Endothelial cell of umbilical vein (primary cell): ENCODE measurements at regions not wholly inside any gene's neighbourhood (a gene's known extent, or its start where the extent isn't known, plus 50 kb on each side); places are given as distances from the start of the nearest gene placed in this dataset.

Source experiments
- BruUV-seq: library from RNA; stranded (reverse); fragments of 400-500 nt; replicated peaks from 2 replicates; lab custom pipeline; 2021; lab: Mats Ljungman, UMichigan
- CTCF ChIA-PET: fragments of 300-600, 350-600 bp; sonication (Branson Sonifier 250); formaldehyde crosslinking; loops from one replicate; lab custom pipeline; 2021; ENCODE audit warnings: antibody characterized with exemption, inconsistent platforms; lab: Charles Lee
- POLR2A ChIA-PET: fragments of 300-600, 350-600 bp; sonication (Branson Sonifier 250); formaldehyde crosslinking; loops from one replicate; lab custom pipeline; 2021; ENCODE audit warnings: antibody characterized with exemption, inconsistent platforms; lab: Charles Lee
- DNase-seq: peaks from one replicate; pipeline ENCODE4 v3.0.0-alpha.2; 2011; ENCODE audit warnings: low read depth, low spot score
- FAIRE-seq: peaks from 2 replicates; lab custom pipeline; 2011; peaks lifted over from hg19 to GRCh38; lab: Jason Lieb, UNC
- H2AFZ ChIP-seq: 2 replicates; pipeline ENCODE4 v1.6.0; 2012; ENCODE audit warnings: low read depth, low read length, control low read depth, inconsistent platforms
- H3K27ac ChIP-seq: 2 replicates; pipeline ENCODE4 v1.5.1; 2011; ENCODE audit warnings: low read depth, mild to moderate bottlenecking, control low read depth, low read length, moderate library complexity; ENCODE audit not compliant: insufficient read depth
- H3K27me3 ChIP-seq, 2 experiments: 2 replicates each; pipeline versions ENCODE4 v1.6.0 to v1.6.1; 2011; ENCODE audit warnings: low read length in 2 of 2, mixed read lengths in 1 of 2; ENCODE audit not compliant: control insufficient read depth in 2 of 2, insufficient read depth in 2 of 2
- H3K36me3 ChIP-seq, 2 experiments: 2 replicates in 1 of 2; 3 replicates in 1 of 2; pipeline ENCODE4 v1.5.1; 2011; ENCODE audit warnings: low read length in 2 of 2, mild to moderate bottlenecking in 1 of 2, moderate library complexity in 1 of 2; ENCODE audit not compliant: control insufficient read depth in 2 of 2, insufficient read depth in 2 of 2; ENCODE audit errors: extremely low read depth in 1 of 2
- H3K4me1 ChIP-seq: 3 replicates; pipeline ENCODE4 v1.5.1; 2011; ENCODE audit warnings: mild to moderate bottlenecking, low read length; ENCODE audit not compliant: control insufficient read depth, insufficient read depth; ENCODE audit errors: extremely low read depth
- H3K4me2 ChIP-seq: 2 replicates; pipeline ENCODE4 v1.6.1; 2011; ENCODE audit warnings: low read length, control low read depth, mixed read lengths; ENCODE audit not compliant: insufficient read depth
- H3K4me3 ChIP-seq, 3 experiments: fragments of 200-600 bp in 1 of 3; sonication (generic), shearing (Covaris generic) in 1 of 3; replicated peaks in 1 of 3; 2 replicates each; pipeline ENCODE4 v1.5.1; 2011 to 2016; ENCODE audit warnings: control low read depth in 3 of 3, low read length in 3 of 3, mild to moderate bottlenecking in 2 of 3, inconsistent platforms in 1 of 3, low read depth in 1 of 3, moderate library complexity in 1 of 3; ENCODE audit not compliant: insufficient read depth in 1 of 3
- H3K79me2 ChIP-seq: 2 replicates; pipeline ENCODE4 v1.6.0; 2012; ENCODE audit warnings: low read length, inconsistent platforms; ENCODE audit not compliant: control insufficient read depth, insufficient read depth
- H3K9ac ChIP-seq: replicated peaks from 2 replicates; pipeline ENCODE3; 2011; ENCODE audit warnings: low read length, control low read depth; ENCODE audit not compliant: insufficient read depth; ENCODE audit errors: extremely low read depth
- H3K9me1 ChIP-seq: replicated peaks from 3 replicates; pipeline ENCODE4 v1.6.0; 2011; ENCODE audit warnings: mild to moderate bottlenecking, low read length; ENCODE audit not compliant: control insufficient read depth, insufficient read depth; ENCODE audit errors: extremely low read depth
- H3K9me3 ChIP-seq: replicated peaks from 2 replicates; pipeline ENCODE4 v1.5.1; 2012; ENCODE audit warnings: low read length, inconsistent platforms; ENCODE audit not compliant: control insufficient read depth, insufficient read depth
- H4K20me1 ChIP-seq: replicated peaks from 2 replicates; pipeline ENCODE3; 2011; ENCODE audit warnings: mild to moderate bottlenecking, low read length; ENCODE audit not compliant: control insufficient read depth, insufficient read depth; ENCODE audit errors: extremely low read depth
- CTCF ChIP-seq, 2 donors: IDR thresholded peaks; 1 replicate in 1 of 2; 2 replicates in 1 of 2; pipeline ENCODE4 v1.5.1; 2011; ENCODE audit warnings: low read length in 2 of 2, mild to moderate bottlenecking in 2 of 2, moderate library complexity in 2 of 2, control low read depth in 1 of 2, inconsistent platforms in 1 of 2, low read depth in 1 of 2; ENCODE audit not compliant: insufficient read depth in 1 of 2; ENCODE audit errors: extremely low read depth in 1 of 2
- EZH2 ChIP-seq: IDR thresholded peaks from 2 replicates; pipeline ENCODE4 v1.6.1; 2012; ENCODE audit warnings: borderline replicate concordance, low read depth, mild to moderate bottlenecking, moderate library complexity, low read length, inconsistent platforms; ENCODE audit not compliant: severe bottlenecking
- FOS ChIP-seq: IDR thresholded peaks from 2 replicates; pipeline ENCODE4 v1.6.1; 2011; ENCODE audit warnings: mild to moderate bottlenecking, low read length, moderate library complexity, borderline replicate concordance; ENCODE audit not compliant: insufficient read depth
- JUN ChIP-seq: IDR thresholded peaks from 2 replicates; pipeline ENCODE4 v1.6.1; 2011; ENCODE audit warnings: borderline replicate concordance, low read depth; ENCODE audit not compliant: insufficient read length, insufficient read depth
- MAX ChIP-seq: IDR thresholded peaks from 2 replicates; pipeline ENCODE4 v1.6.1; 2011; ENCODE audit not compliant: insufficient read depth, insufficient read length
- MYC ChIP-seq: IDR thresholded peaks from one replicate; pipeline ENCODE4 v1.6.1; 2011; ENCODE audit warnings: mild to moderate bottlenecking, low read depth, low read length
- POLR2A ChIP-seq: IDR thresholded peaks from 2 replicates; pipeline ENCODE4 v1.6.1; 2012; ENCODE audit warnings: low read depth, mild to moderate bottlenecking, control low read depth, low read length
- POLR2AphosphoS5 ChIP-seq: IDR thresholded peaks from 2 replicates; pipeline ENCODE4 v1.6.1; 2012; ENCODE audit warnings: low read depth, mild to moderate bottlenecking, control low read depth, low read length, moderate library complexity; ENCODE audit not compliant: insufficient read depth
- dilution Hi-C: fragments of 300-500 bp; cut with MboI; formaldehyde crosslinking; loops from one replicate; pipeline ENCODE4 v1.15.0; 2019; ENCODE audit warnings: low sequenced_read_pairs; ENCODE audit not compliant: extremely low pct_ligation_motif_present
- intact Hi-C: fragments of 100-400 bp; cut with micrococcal nuclease; formaldehyde crosslinking; loops from one replicate; pipeline ENCODE4 v1.10.0; 2022

GRCh38 chr6:99064834-99065233 is 117.1 kb upstream of the FBXL4 start:
- no peaks in the 10 kb centered on the region for H3K9me1 ChIP-seq
- ChIA-PET CTCF (no interaction called here), POLR2A (no interaction called here)
- TF ChIP-seq POLR2AphosphoS5, result no peak
- TF ChIP-seq EZH2, result no peak
- TF ChIP-seq POLR2A, result no peak
- TF ChIP-seq FOS, result no peak
- TF ChIP-seq JUN, result no peak
- TF ChIP-seq MYC, result no peak
- dilution Hi-C loops (no loop called here), intact Hi-C loops (no loop called here)
- H3K27me3 ChIP-seq, result no peaks in the 10 kb centered on the region
- H3K79me2 ChIP-seq, result no peaks in the 10 kb centered on the region
- no peak overlapping the region for H2AFZ ChIP-seq
- no peak overlapping the region for H3K27ac ChIP-seq
- DNase-seq (no peak), FAIRE-seq (no peak)
- no TSS peak for BruUV-seq
- no peaks in the 10 kb centered on the region for H4K20me1 ChIP-seq
- H3K4me3 ChIP-seq, result no peak overlapping the region
- no peak overlapping the region for H3K4me2 ChIP-seq
- H3K9me3 ChIP-seq, result no peaks in the 10 kb centered on the region
- H3K36me3 ChIP-seq, result no peaks in the 10 kb centered on the region
- H3K4me1 ChIP-seq, result no peaks in the 10 kb centered on the region
- no peak overlapping the region for H3K9ac ChIP-seq

GRCh38 chr6:99036672-99037071 is 88.9 kb upstream of the FBXL4 start:
- ChIA-PET POLR2A (no interaction called here), CTCF (no interaction called here)
- no peak overlapping the region for H3K9ac ChIP-seq
- no peak overlapping the region for H3K4me2 ChIP-seq
- no TSS peak for BruUV-seq
- intact Hi-C loops (no loop called here), dilution Hi-C loops (no loop called here)
- H2AFZ ChIP-seq, result no peak overlapping the region
- H3K9me1 ChIP-seq, result no peaks in the 10 kb centered on the region
- TF ChIP-seq POLR2A, result no peak
- no peak for TF ChIP-seq EZH2
- TF ChIP-seq JUN, result no peak
- TF ChIP-seq MYC, result no peak
- no peak for TF ChIP-seq CTCF (IDR thresholded peaks at IDR 0.05; ENCODE audit: extremely low read depth in 1 of 2, insufficient read depth in 1 of 2, low read depth in 1 of 2, low read length in 2 of 2)
- no peak for TF ChIP-seq MAX
- no peak for TF ChIP-seq FOS
- no peaks in the 10 kb centered on the region for H3K36me3 ChIP-seq
- no peak overlapping the region for H3K4me3 ChIP-seq
- H3K27me3 ChIP-seq, result no peaks in the 10 kb centered on the region
- no peak overlapping the region for H3K27ac ChIP-seq
- no peak for FAIRE-seq
- no peaks in the 10 kb centered on the region for H3K79me2 ChIP-seq
- H3K4me1 ChIP-seq, result no peaks in the 10 kb centered on the region
- no peak for DNase-seq
- no peaks in the 10 kb centered on the region for H3K9me3 ChIP-seq
- H4K20me1 ChIP-seq, result no peaks in the 10 kb centered on the region
